HG03565 (cell line): ENCODE measurements at regions not wholly inside any gene's neighbourhood (a gene's known extent, or its start where the extent isn't known, plus 50 kb on each side); places are given as distances from the start of the nearest gene placed in this dataset.
"Not testable (repeated sequence)": the region's sequence is repeated elsewhere in the genome, so short reads cannot be mapped to it uniquely, and the experiment has no call there.

Experiments
- ATAC-seq: cut with Tn5 transposase; IDR thresholded peaks from one replicate; pipeline ENCODE4 v1.9.1; 2021; ENCODE audit warnings: mild to moderate bottlenecking, moderate library complexity; ENCODE audit not compliant: unreplicated experiment

- no peak for ATAC-seq
These were observed 346.3 kb upstream of the UBE2E2 start for GRCh38 chr3:22856811-22857210.

GRCh38 chr3:22858486-22858885 is 344.6 kb upstream of the UBE2E2 start:
- no peak for ATAC-seq

- ATAC-seq: no peak
These were observed 343.5 kb upstream of the UBE2E2 start for GRCh38 chr3:22859618-22860017.

- ATAC-seq: no peak
These were observed 341.7 kb upstream of the UBE2E2 start for GRCh38 chr3:22861426-22861825.

GRCh38 chr3:22862111-22862510 is 341.0 kb upstream of the UBE2E2 start:
- ATAC-seq: no peak

GRCh38 chr3:22882834-22883233 is 320.3 kb upstream of the UBE2E2 start:
- ATAC-seq: not testable (repeated sequence)

- no peak for ATAC-seq
These were observed 318.1 kb upstream of the UBE2E2 start for GRCh38 chr3:22885039-22885438.

- no peak for ATAC-seq
These were observed 317.4 kb upstream of the UBE2E2 start for GRCh38 chr3:22885574-22886341.

GRCh38 chr3:22886439-22887068 is 316.6 kb upstream of the UBE2E2 start:
- no peak for ATAC-seq

- peak; percentile 56 for ATAC-seq
These were observed 315.3 kb upstream of the UBE2E2 start for GRCh38 chr3:22887664-22888291.

GRCh38 chr3:22893101-22893500 is 310.0 kb upstream of the UBE2E2 start:
- ATAC-seq: no peak

GRCh38 chr3:22893644-22894325 is 309.3 kb upstream of the UBE2E2 start:
- no peak for ATAC-seq

GRCh38 chr3:22894865-22895264 is 308.3 kb upstream of the UBE2E2 start:
- no peak for ATAC-seq

- no peak for ATAC-seq
These were observed 307.5 kb upstream of the UBE2E2 start for GRCh38 chr3:22895671-22896070.

GRCh38 chr3:22898558-22898957 is 304.6 kb upstream of the UBE2E2 start:
- ATAC-seq: no peak

- ATAC-seq: no peak
These were observed 303.7 kb upstream of the UBE2E2 start for GRCh38 chr3:22899441-22899840.

- ATAC-seq: no peak
These were observed 302.8 kb upstream of the UBE2E2 start for GRCh38 chr3:22900296-22900695.

GRCh38 chr3:22901684-22902083 is 301.4 kb upstream of the UBE2E2 start:
- ATAC-seq: no peak

- ATAC-seq: no peak
These were observed 295.9 kb upstream of the UBE2E2 start for GRCh38 chr3:22907161-22907780.

- ATAC-seq: no peak
These were observed 295.3 kb upstream of the UBE2E2 start for GRCh38 chr3:22907796-22908195.

- ATAC-seq: no peak
These were observed 294.1 kb upstream of the UBE2E2 start for GRCh38 chr3:22908989-22909507.
